ENCODE measurements at regions not wholly inside any gene's neighbourhood (a gene's known extent, or its start where the extent isn't known, plus 50 kb on each side); places are given as distances from the start of the nearest gene placed in this dataset.

- Histone ChIP-seq H3K36me3 (ENCODE audit: insufficient read depth, low read length) (no peaks in the 10 kb centered on the region), H3K27ac (ENCODE audit: low read depth, low read length) (no peak overlapping the region), H3K4me3 (ENCODE audit: low read depth, low read length) (no peak overlapping the region), H3K79me2 (ENCODE audit: control insufficient read depth, insufficient read depth, low read length, unreplicated experiment) (no peaks in the 10 kb centered on the region), H3K4me1 (ENCODE audit: control insufficient read depth, insufficient read depth, low read length, unreplicated experiment) (no peaks in the 10 kb centered on the region), H2AFZ (ENCODE audit: low read length, unreplicated experiment) (no peak overlapping the region), H3K27me3 (ENCODE audit: insufficient read depth, low read length) (no peaks in the 10 kb centered on the region)
Observed at GRCh38 chr1:78383923-78384322, 106.9 kb upstream of the PTGFR start.

GRCh38 chr1:78385744-78386462 is 104.9 kb upstream of the PTGFR start:
- Histone ChIP-seq H3K36me3 (ENCODE audit: insufficient read depth, low read length) (no peaks in the 10 kb centered on the region), H3K79me2 (ENCODE audit: control insufficient read depth, insufficient read depth, low read length, unreplicated experiment) (no peaks in the 10 kb centered on the region), H3K27me3 (ENCODE audit: insufficient read depth, low read length) (no peaks in the 10 kb centered on the region), H3K4me3 (ENCODE audit: low read depth, low read length) (no peak overlapping the region), H3K4me1 (ENCODE audit: control insufficient read depth, insufficient read depth, low read length, unreplicated experiment) (no peaks in the 10 kb centered on the region), H3K27ac (ENCODE audit: low read depth, low read length) (no peak overlapping the region), H2AFZ (ENCODE audit: low read length, unreplicated experiment) (no peak overlapping the region)

- Histone ChIP-seq H3K4me1 (ENCODE audit: control insufficient read depth, insufficient read depth, low read length, unreplicated experiment) (no peaks in the 10 kb centered on the region), H3K27me3 (ENCODE audit: insufficient read depth, low read length) (no peaks in the 10 kb centered on the region), H3K4me3 (ENCODE audit: low read depth, low read length) (no peak overlapping the region), H2AFZ (ENCODE audit: low read length, unreplicated experiment) (no peak overlapping the region), H3K79me2 (ENCODE audit: control insufficient read depth, insufficient read depth, low read length, unreplicated experiment) (no peaks in the 10 kb centered on the region), H3K27ac (ENCODE audit: low read depth, low read length) (no peak overlapping the region), H3K36me3 (ENCODE audit: insufficient read depth, low read length) (no peaks in the 10 kb centered on the region)
Observed at GRCh38 chr1:78387201-78387600, 103.6 kb upstream of the PTGFR start.

GRCh38 chr1:78387871-78388270 is 102.9 kb upstream of the PTGFR start:
- peak overlapping the region; percentile 3 for H2AFZ ChIP-seq (ENCODE audit: low read length, unreplicated experiment)
- H3K36me3 ChIP-seq (ENCODE audit: insufficient read depth, low read length), result no peaks in the 10 kb centered on the region
- no peak overlapping the region for H3K27ac ChIP-seq (ENCODE audit: low read depth, low read length)
- H3K4me1 ChIP-seq (ENCODE audit: control insufficient read depth, insufficient read depth, low read length, unreplicated experiment), result no peaks in the 10 kb centered on the region
- no peaks in the 10 kb centered on the region for H3K27me3 ChIP-seq (ENCODE audit: insufficient read depth, low read length)
- no peaks in the 10 kb centered on the region for H3K79me2 ChIP-seq (ENCODE audit: control insufficient read depth, insufficient read depth, low read length, unreplicated experiment)
- no peak overlapping the region for H3K4me3 ChIP-seq (ENCODE audit: low read depth, low read length)

GRCh38 chr1:78388275-78388674 is 102.5 kb upstream of the PTGFR start:
- peak overlapping the region; percentile 3 for H2AFZ ChIP-seq (ENCODE audit: low read length, unreplicated experiment)
- H3K27ac ChIP-seq (ENCODE audit: low read depth, low read length), result no peak overlapping the region
- no peaks in the 10 kb centered on the region for H3K4me1 ChIP-seq (ENCODE audit: control insufficient read depth, insufficient read depth, low read length, unreplicated experiment)
- H3K4me3 ChIP-seq (ENCODE audit: low read depth, low read length), result no peak overlapping the region
- H3K36me3 ChIP-seq (ENCODE audit: insufficient read depth, low read length), result no peaks in the 10 kb centered on the region
- no peaks in the 10 kb centered on the region for H3K27me3 ChIP-seq (ENCODE audit: insufficient read depth, low read length)
- no peaks in the 10 kb centered on the region for H3K79me2 ChIP-seq (ENCODE audit: control insufficient read depth, insufficient read depth, low read length, unreplicated experiment)

GRCh38 chr1:78401148-78401547 is 89.6 kb upstream of the PTGFR start:
- Histone ChIP-seq H2AFZ (ENCODE audit: low read length, unreplicated experiment) (no peak overlapping the region), H3K36me3 (ENCODE audit: insufficient read depth, low read length) (no peaks in the 10 kb centered on the region), H3K27me3 (ENCODE audit: insufficient read depth, low read length) (no peaks in the 10 kb centered on the region), H3K4me3 (ENCODE audit: low read depth, low read length) (no peak overlapping the region), H3K4me1 (ENCODE audit: control insufficient read depth, insufficient read depth, low read length, unreplicated experiment) (no peaks in the 10 kb centered on the region), H3K27ac (ENCODE audit: low read depth, low read length) (no peak overlapping the region), H3K79me2 (ENCODE audit: control insufficient read depth, insufficient read depth, low read length, unreplicated experiment) (no peaks in the 10 kb centered on the region)

GRCh38 chr1:78408192-78408591 is 82.6 kb upstream of the PTGFR start:
- H2AFZ ChIP-seq (ENCODE audit: low read length, unreplicated experiment), result no peak overlapping the region
- 0 out of 2 replicates have a peak, but pooled peaks cover 7% of the 10 kb centered on the region for H3K36me3 ChIP-seq (ENCODE audit: insufficient read depth, low read length)
- no peaks in the 10 kb centered on the region for H3K4me1 ChIP-seq (ENCODE audit: control insufficient read depth, insufficient read depth, low read length, unreplicated experiment)
- no peaks in the 10 kb centered on the region for H3K27me3 ChIP-seq (ENCODE audit: insufficient read depth, low read length)
- H3K27ac ChIP-seq (ENCODE audit: low read depth, low read length), result no peak overlapping the region
- H3K4me3 ChIP-seq (ENCODE audit: low read depth, low read length), result no peak overlapping the region
- H3K79me2 ChIP-seq (ENCODE audit: control insufficient read depth, insufficient read depth, low read length, unreplicated experiment), result no peaks in the 10 kb centered on the region

GRCh38 chr1:78408810-78409209 is 82.0 kb upstream of the PTGFR start:
- Histone ChIP-seq H3K4me1 (ENCODE audit: control insufficient read depth, insufficient read depth, low read length, unreplicated experiment) (no peaks in the 10 kb centered on the region), H3K36me3 (ENCODE audit: insufficient read depth, low read length) (0 out of 2 replicates have a peak, but pooled peaks cover 7% of the 10 kb centered on the region), H2AFZ (ENCODE audit: low read length, unreplicated experiment) (no peak overlapping the region), H3K27ac (ENCODE audit: low read depth, low read length) (no peak overlapping the region), H3K4me3 (ENCODE audit: low read depth, low read length) (no peak overlapping the region), H3K27me3 (ENCODE audit: insufficient read depth, low read length) (no peaks in the 10 kb centered on the region), H3K79me2 (ENCODE audit: control insufficient read depth, insufficient read depth, low read length, unreplicated experiment) (no peaks in the 10 kb centered on the region)

- Histone ChIP-seq H3K27ac (ENCODE audit: low read depth, low read length) (no peak overlapping the region), H2AFZ (ENCODE audit: low read length, unreplicated experiment) (no peak overlapping the region), H3K4me3 (ENCODE audit: low read depth, low read length) (no peak overlapping the region), H3K4me1 (ENCODE audit: control insufficient read depth, insufficient read depth, low read length, unreplicated experiment) (no peaks in the 10 kb centered on the region), H3K36me3 (ENCODE audit: insufficient read depth, low read length) (0 out of 2 replicates have a peak, but pooled peaks cover 7% of the 10 kb centered on the region), H3K27me3 (ENCODE audit: insufficient read depth, low read length) (no peaks in the 10 kb centered on the region), H3K79me2 (ENCODE audit: control insufficient read depth, insufficient read depth, low read length, unreplicated experiment) (no peaks in the 10 kb centered on the region)
Observed at GRCh38 chr1:78410643-78411042, 80.1 kb upstream of the PTGFR start.

GRCh38 chr1:78411707-78412106 is 79.1 kb upstream of the PTGFR start:
- 0 out of 2 replicates have a peak, but pooled peaks cover 7% of the 10 kb centered on the region for H3K36me3 ChIP-seq (ENCODE audit: insufficient read depth, low read length)
- no peaks in the 10 kb centered on the region for H3K4me1 ChIP-seq (ENCODE audit: control insufficient read depth, insufficient read depth, low read length, unreplicated experiment)
- no peak overlapping the region for H2AFZ ChIP-seq (ENCODE audit: low read length, unreplicated experiment)
- H3K79me2 ChIP-seq (ENCODE audit: control insufficient read depth, insufficient read depth, low read length, unreplicated experiment), result no peaks in the 10 kb centered on the region
- no peak overlapping the region for H3K27ac ChIP-seq (ENCODE audit: low read depth, low read length)
- H3K4me3 ChIP-seq (ENCODE audit: low read depth, low read length), result no peak overlapping the region
- H3K27me3 ChIP-seq (ENCODE audit: insufficient read depth, low read length), result no peaks in the 10 kb centered on the region

- no peaks in the 10 kb centered on the region for H3K4me1 ChIP-seq (ENCODE audit: control insufficient read depth, insufficient read depth, low read length, unreplicated experiment)
- 0 out of 2 replicates have a peak, but pooled peaks cover 7% of the 10 kb centered on the region for H3K36me3 ChIP-seq (ENCODE audit: insufficient read depth, low read length)
- H2AFZ ChIP-seq (ENCODE audit: low read length, unreplicated experiment), result no peak overlapping the region
- H3K4me3 ChIP-seq (ENCODE audit: low read depth, low read length), result no peak overlapping the region
- H3K79me2 ChIP-seq (ENCODE audit: control insufficient read depth, insufficient read depth, low read length, unreplicated experiment), result no peaks in the 10 kb centered on the region
- no peak overlapping the region for H3K27ac ChIP-seq (ENCODE audit: low read depth, low read length)
- H3K27me3 ChIP-seq (ENCODE audit: insufficient read depth, low read length), result no peaks in the 10 kb centered on the region
Observed at GRCh38 chr1:78415165-78415564, 75.6 kb upstream of the PTGFR start.

Data from ACC112 (cell line).